ENCODE measurements at regions not wholly inside any gene's neighbourhood (a gene's known extent, or its start where the extent isn't known, plus 50 kb on each side); places are given as distances from the start of the nearest gene placed in this dataset.

GRCh38 chr14:101288436-101289229 lies 272.7 kb upstream of the DIO3 start (continued):
- TF ChIP-seq ZNF276 (CRISPR knock-in tag; IDR thresholded peaks at IDR 0.05; ENCODE audit: low read depth): no peak
- 0 out of 2 replicates have a peak, but pooled peaks have one; percentile 8 for TF ChIP-seq ZNF891 (CRISPR knock-in tag; IDR thresholded peaks at IDR 0.05)
- TF ChIP-seq PITX1 (CRISPR knock-in tag; IDR thresholded peaks at IDR 0.05): peak; percentile 92
- TF ChIP-seq ZSCAN21 (CRISPR knock-in tag; IDR thresholded peaks at IDR 0.05; ENCODE audit: borderline replicate concordance): 0 out of 2 replicates have a peak, but pooled peaks have one; percentile 33
- peak; percentile 90 for TF ChIP-seq ZBTB34 (CRISPR knock-in tag; IDR thresholded peaks at IDR 0.05)
- peak; percentile 65; the same call in 1 of the 2 replicates for TF ChIP-seq ZNF839 (CRISPR knock-in tag; IDR thresholded peaks at IDR 0.05; ENCODE audit: borderline replicate concordance)
- 0 out of 2 replicates have a peak, but pooled peaks have one; percentile 17 for TF ChIP-seq ZBTB42 (CRISPR knock-in tag; IDR thresholded peaks at IDR 0.05)
- TF ChIP-seq ZNF766 (CRISPR knock-in tag; IDR thresholded peaks at IDR 0.05; ENCODE audit: borderline replicate concordance): no peak
- peak; percentile 94 for TF ChIP-seq NR2F2 (IDR thresholded peaks at IDR 0.05; ENCODE audit: borderline replicate concordance, low read depth)
- no peak for TF ChIP-seq RFX5 (IDR thresholded peaks at IDR 0.05; ENCODE audit: low read depth, low read length)
- peak; percentile 81 for TF ChIP-seq ARNTL (CRISPR knock-in tag; IDR thresholded peaks at IDR 0.05)
- peak; percentile 73 for TF ChIP-seq ZNF878 (CRISPR knock-in tag; IDR thresholded peaks at IDR 0.05)
- TF ChIP-seq PHF5A (CRISPR knock-in tag; IDR thresholded peaks at IDR 0.05; ENCODE audit: low read depth, unreplicated experiment): peak; percentile 80
- TF ChIP-seq ZNF432 (CRISPR knock-in tag; IDR thresholded peaks at IDR 0.05; ENCODE audit: borderline replicate concordance): no peak
- TF ChIP-seq PLSCR1 (CRISPR knock-in tag; IDR thresholded peaks at IDR 0.05; ENCODE audit: borderline replicate concordance): no peak
- no peak for TF ChIP-seq MBNL3 (CRISPR knock-in tag; conservative IDR thresholded peaks at IDR 0.05)
- no peak for TF ChIP-seq ZNF576 (CRISPR knock-in tag; IDR thresholded peaks at IDR 0.05)
- no peak for TF ChIP-seq IRF1 (CRISPR knock-in tag; IDR thresholded peaks at IDR 0.05; ENCODE audit: low read depth)
- TF ChIP-seq JUND (CRISPR knock-in tag; IDR thresholded peaks at IDR 0.05): peak; percentile 74
- no peak for TF ChIP-seq ZBTB1 (CRISPR knock-in tag; IDR thresholded peaks at IDR 0.05; ENCODE audit: borderline replicate concordance)
- TF ChIP-seq ZSCAN9 (CRISPR knock-in tag; IDR thresholded peaks at IDR 0.05; ENCODE audit: borderline replicate concordance): peak; percentile 63
- peak; percentile 44; the same call in 1 of the 2 replicates for TF ChIP-seq HOXA9 (CRISPR knock-in tag; IDR thresholded peaks at IDR 0.05; ENCODE audit: borderline replicate concordance)
- peak; percentile 84; the same call in 1 of the 2 replicates for TF ChIP-seq IRF2 (CRISPR knock-in tag; IDR thresholded peaks at IDR 0.05)
- TF ChIP-seq KLF9 (CRISPR knock-in tag; IDR thresholded peaks at IDR 0.05; ENCODE audit: low read depth): no peak; the same call in 1 of the 2 replicates
